Type B pancreatic cell (in vitro differentiated cells): ENCODE measurements at regions not wholly inside any gene's neighbourhood (a gene's known extent, or its start where the extent isn't known, plus 50 kb on each side); places are given as distances from the start of the nearest gene placed in this dataset.

ENCODE experiments used
- DNase-seq: peaks from one replicate; pipeline ENCODE4 v3.0.0; 2021; ENCODE audit warnings: mixed read lengths; ENCODE audit not compliant: unreplicated experiment; ENCODE audit errors: extremely low spot score
- H3K27ac Mint-ChIP-seq: 2 replicates; pipeline ENCODE4 v1.8.0; 2021; ENCODE audit warnings: mild to moderate bottlenecking, mixed read lengths
- H3K27me3 Mint-ChIP-seq: 2 replicates; pipeline ENCODE4 v1.8.0; 2021; ENCODE audit warnings: mixed read lengths
- H3K36me3 Mint-ChIP-seq: 2 replicates; pipeline ENCODE4 v1.8.0; 2021; ENCODE audit warnings: mixed read lengths
- H3K4me1 Mint-ChIP-seq: one replicate; pipeline ENCODE4 v1.8.0; 2021; ENCODE audit warnings: mixed read lengths; ENCODE audit not compliant: unreplicated experiment
- H3K4me3 Mint-ChIP-seq: 2 replicates; pipeline ENCODE4 v1.8.0; 2021; ENCODE audit warnings: mild to moderate bottlenecking, mixed read lengths
- H3K9me3 Mint-ChIP-seq: 2 replicates; pipeline ENCODE4 v1.8.0; 2021; ENCODE audit warnings: mixed read lengths
- CTCF ChIP-seq: fragments of 200-600 bp; sonication (generic); conservative IDR thresholded peaks from 2 replicates; pipeline ENCODE4 v1.5.0; 2021; ENCODE audit warnings: antibody characterized with exemption, mild to moderate bottlenecking

GRCh38 chr2:14114275-14114674 lies 518.2 kb upstream of the LRATD1 start:
- H3K9me3 Mint-ChIP-seq, result no peaks in the 10 kb centered on the region
- no peak for TF ChIP-seq CTCF
- no peak for DNase-seq
- no peak overlapping the region for H3K27ac Mint-ChIP-seq
- no peaks in the 10 kb centered on the region for H3K4me1 Mint-ChIP-seq
- no peaks in the 10 kb centered on the region for H3K36me3 Mint-ChIP-seq
- no peaks in the 10 kb centered on the region for H3K27me3 Mint-ChIP-seq
- no peak overlapping the region for H3K4me3 Mint-ChIP-seq

- TF ChIP-seq CTCF, result no peak
- no peak overlapping the region for H3K4me3 Mint-ChIP-seq
- H3K9me3 Mint-ChIP-seq, result no peaks in the 10 kb centered on the region
- H3K36me3 Mint-ChIP-seq, result no peaks in the 10 kb centered on the region
- no peak overlapping the region for H3K27ac Mint-ChIP-seq
- no peaks in the 10 kb centered on the region for H3K4me1 Mint-ChIP-seq
- H3K27me3 Mint-ChIP-seq, result no peaks in the 10 kb centered on the region
- DNase-seq, result no peak
Observed at GRCh38 chr2:14120376-14120775, 512.1 kb upstream of the LRATD1 start.

- DNase-seq, result no peak
- H3K27me3 Mint-ChIP-seq, result no peaks in the 10 kb centered on the region
- no peak for TF ChIP-seq CTCF
- no peaks in the 10 kb centered on the region for H3K36me3 Mint-ChIP-seq
- H3K9me3 Mint-ChIP-seq, result no peaks in the 10 kb centered on the region
- H3K4me1 Mint-ChIP-seq, result no peaks in the 10 kb centered on the region
- H3K4me3 Mint-ChIP-seq, result no peak overlapping the region
- H3K27ac Mint-ChIP-seq, result no peak overlapping the region
Observed at GRCh38 chr2:14123436-14124103, 508.9 kb upstream of the LRATD1 start.

- H3K4me3 Mint-ChIP-seq, result peak overlapping the region; percentile 20
- no peaks in the 10 kb centered on the region for H3K27me3 Mint-ChIP-seq
- H3K9me3 Mint-ChIP-seq, result no peaks in the 10 kb centered on the region
- no peak for TF ChIP-seq CTCF
- no peak overlapping the region for H3K27ac Mint-ChIP-seq
- H3K36me3 Mint-ChIP-seq, result no peaks in the 10 kb centered on the region
- no peaks in the 10 kb centered on the region for H3K4me1 Mint-ChIP-seq
- DNase-seq, result no peak
Observed at GRCh38 chr2:14125624-14126293, 506.8 kb upstream of the LRATD1 start.

GRCh38 chr2:14126846-14127245 lies 505.7 kb upstream of the LRATD1 start:
- H3K27me3 Mint-ChIP-seq, result no peaks in the 10 kb centered on the region
- H3K36me3 Mint-ChIP-seq, result no peaks in the 10 kb centered on the region
- H3K9me3 Mint-ChIP-seq, result no peaks in the 10 kb centered on the region

More at GRCh38 chr2:14126846-14127245, 505.7 kb upstream of the LRATD1 start:
- no peak for TF ChIP-seq CTCF
- no peak overlapping the region for H3K27ac Mint-ChIP-seq
- no peaks in the 10 kb centered on the region for H3K4me1 Mint-ChIP-seq
- DNase-seq, result no peak
- no peak overlapping the region for H3K4me3 Mint-ChIP-seq
